ENCODE measurements at regions not wholly inside any gene's neighbourhood (a gene's known extent, or its start where the extent isn't known, plus 50 kb on each side); places are given as distances from the start of the nearest gene placed in this dataset.
"Not testable (repeated sequence)": the region's sequence is repeated elsewhere in the genome, so short reads cannot be mapped to it uniquely, and the experiment has no call there.

- not testable (repeated sequence) for TF ChIP-seq CTCF (IDR thresholded peaks at IDR 0.05; ENCODE audit: insufficient read depth, low read length); POLR2AphosphoS5 (IDR thresholded peaks at IDR 0.05; ENCODE audit: low read depth); REST (IDR thresholded peaks at IDR 0.05; ENCODE audit: insufficient replicate concordance, low read depth)
Measured at GRCh38 chr3:34519008-34519407, 720.6 kb downstream of the PDCD6IP start.

All from HL-60 (cell line).